CD4-positive, alpha-beta T cell treated with Interleukin-6 for 4 hours (primary cell): ENCODE measurements at regions not wholly inside any gene's neighbourhood (a gene's known extent, or its start where the extent isn't known, plus 50 kb on each side); places are given as distances from the start of the nearest gene placed in this dataset.
"Not testable (repeated sequence)": the region's sequence is repeated elsewhere in the genome, so short reads cannot be mapped to it uniquely, and the experiment has no call there.

Experiments used
- DNase-seq: peaks from one replicate; pipeline ENCODE4 v3.0.0-alpha.2; 2020; ENCODE audit warnings: mixed read lengths

DNA sequence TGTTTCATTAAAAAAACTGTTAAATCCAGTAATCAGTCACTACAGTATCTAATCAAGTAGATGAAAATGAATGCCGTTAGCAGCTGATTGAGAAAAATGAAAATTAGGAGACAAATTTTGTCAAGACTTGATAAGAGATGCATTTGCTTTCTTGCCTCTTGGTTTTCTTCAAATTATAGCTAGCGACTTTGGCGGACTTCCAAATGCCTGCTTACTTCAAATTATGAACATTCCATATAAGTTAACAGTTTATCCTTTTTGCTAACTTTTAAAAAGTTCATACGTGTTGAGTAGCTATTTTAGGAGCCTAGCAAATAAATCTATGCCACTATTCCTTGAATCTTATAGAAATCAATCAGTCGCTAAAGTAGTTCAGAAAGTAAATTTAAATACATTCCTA, 58.8 kb downstream of the PPP4R3C start:
- no peak for DNase-seq

DNA sequence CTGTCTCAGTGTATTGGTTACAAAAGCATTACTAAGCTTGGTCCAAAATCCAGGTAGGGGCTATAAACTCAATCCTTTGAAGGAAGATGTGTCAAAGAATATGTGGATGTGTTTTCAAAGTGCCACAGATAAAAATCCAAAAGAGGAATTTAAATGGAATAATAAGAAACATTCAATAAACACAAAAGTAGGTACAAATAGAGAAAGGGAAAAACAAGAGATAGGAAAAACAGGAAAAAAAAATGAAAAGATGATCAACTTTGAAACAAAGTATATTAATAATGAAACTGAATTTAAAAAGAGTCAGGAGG, 64.0 kb downstream of the PPP4R3C start:
- no peak for DNase-seq

DNA sequence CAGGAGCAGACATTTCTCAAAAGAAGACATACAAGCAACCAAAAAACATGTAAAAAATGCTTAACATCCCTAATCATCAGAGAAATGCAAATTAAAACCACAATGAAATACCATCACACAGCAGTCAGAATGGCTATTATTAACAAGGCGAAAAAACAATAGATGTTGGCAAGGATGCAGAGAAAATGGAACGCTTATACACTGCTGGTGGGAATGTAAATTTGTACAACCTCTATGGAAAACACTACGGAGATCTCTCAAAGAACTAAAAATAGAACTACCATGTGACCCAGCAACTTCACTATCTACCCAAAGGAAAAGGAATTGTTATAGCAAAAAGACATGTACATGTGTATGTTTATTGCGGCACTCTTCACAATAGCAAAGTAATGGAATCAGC, 71.5 kb downstream of the PPP4R3C start:
- DNase-seq = no peak

DNA sequence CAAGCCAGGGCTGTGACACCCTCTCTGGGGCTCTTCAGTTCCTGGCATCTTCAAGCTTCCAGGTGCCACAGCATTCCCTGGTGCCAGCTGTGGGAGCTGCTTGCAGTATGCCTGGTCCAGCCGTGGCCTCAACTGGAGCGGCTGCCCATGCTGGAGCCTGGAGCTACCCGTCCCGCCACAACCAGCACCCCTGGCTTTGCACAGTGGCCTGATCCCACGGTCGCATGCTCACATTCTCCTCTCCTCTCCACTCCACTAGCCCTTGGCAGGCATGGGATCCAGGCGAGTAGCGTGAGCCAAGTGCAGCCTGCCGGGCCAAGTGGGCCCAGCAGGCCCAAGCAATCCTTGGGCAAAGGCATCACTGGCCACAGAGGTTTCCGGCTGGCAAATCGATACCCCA, 81.7 kb downstream of the PPP4R3C start:
- no peak for DNase-seq

DNA sequence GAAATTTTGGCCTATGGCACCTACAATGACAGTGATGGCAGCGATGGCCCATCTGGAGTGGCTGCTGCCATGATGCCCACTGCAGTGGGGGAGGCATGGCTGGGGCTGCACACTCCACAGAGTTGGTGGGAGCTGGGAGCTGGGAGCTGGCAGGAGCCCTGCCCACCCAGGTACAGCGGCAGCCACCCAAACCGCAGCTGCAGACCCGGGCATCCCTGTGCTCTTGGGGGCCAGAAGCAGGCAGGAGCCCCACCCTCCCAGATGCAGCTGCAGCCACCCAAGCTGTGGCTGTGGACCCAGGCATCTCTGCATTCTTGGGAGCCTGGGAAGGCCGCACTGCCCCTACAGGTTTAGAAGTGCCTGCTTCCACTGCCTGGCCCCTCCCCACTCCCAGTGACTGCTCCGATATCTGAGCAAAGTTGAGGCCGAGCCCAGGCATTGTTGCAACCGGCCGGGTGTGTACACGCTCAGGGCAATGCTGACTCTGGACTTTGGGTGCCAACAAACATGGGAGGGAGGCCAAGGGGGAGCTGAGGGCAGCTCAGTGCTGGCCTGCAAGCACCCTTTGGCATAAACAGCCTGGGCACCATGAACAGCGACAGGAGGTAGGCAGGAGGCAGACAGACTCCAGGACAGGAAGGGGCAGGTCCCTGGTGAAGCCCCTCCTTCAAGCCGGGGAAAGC, 82.8 kb downstream of the PPP4R3C start:
- DNase-seq = no peak

DNA sequence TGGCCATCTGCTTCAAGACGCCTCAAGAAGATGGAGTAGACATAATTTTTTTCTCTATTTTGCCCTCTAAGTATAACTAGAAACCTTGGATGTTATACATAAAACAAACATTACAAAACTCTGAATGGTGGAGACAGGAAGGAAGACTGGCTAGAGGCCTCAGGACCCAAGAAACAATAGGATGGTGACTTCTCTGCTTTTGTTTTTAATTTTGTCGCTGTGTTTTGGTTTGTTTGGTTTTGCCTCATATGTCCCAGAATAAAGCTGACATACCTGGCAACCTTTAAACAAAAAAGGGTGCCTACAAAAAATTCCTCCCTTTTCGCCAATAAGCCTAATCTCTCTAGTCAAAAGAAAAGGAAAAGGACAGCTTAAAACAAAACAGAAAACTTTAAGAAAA, 109.1 kb downstream of the PPP4R3C start:
- DNase-seq = no peak

DNA sequence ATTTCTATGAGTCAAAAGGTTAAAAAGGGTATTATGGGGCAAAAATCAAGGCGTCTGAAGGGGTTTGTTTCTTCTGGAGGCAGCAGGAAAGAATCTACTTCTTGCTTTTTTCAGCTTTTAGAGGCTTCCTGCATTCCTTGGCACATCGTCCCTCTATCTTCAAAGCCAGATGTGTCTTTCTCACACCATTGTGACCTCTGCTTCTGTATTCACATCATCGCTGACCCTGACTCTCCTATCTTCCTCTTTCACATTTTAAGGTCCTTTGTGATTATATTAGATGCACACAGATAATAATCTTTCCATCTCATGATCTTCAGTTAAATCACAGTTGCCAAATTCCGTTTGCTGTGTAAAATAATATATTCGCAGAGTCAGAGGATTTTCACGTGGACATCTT, 112.7 kb downstream of the PPP4R3C start:
- no peak for DNase-seq

DNA sequence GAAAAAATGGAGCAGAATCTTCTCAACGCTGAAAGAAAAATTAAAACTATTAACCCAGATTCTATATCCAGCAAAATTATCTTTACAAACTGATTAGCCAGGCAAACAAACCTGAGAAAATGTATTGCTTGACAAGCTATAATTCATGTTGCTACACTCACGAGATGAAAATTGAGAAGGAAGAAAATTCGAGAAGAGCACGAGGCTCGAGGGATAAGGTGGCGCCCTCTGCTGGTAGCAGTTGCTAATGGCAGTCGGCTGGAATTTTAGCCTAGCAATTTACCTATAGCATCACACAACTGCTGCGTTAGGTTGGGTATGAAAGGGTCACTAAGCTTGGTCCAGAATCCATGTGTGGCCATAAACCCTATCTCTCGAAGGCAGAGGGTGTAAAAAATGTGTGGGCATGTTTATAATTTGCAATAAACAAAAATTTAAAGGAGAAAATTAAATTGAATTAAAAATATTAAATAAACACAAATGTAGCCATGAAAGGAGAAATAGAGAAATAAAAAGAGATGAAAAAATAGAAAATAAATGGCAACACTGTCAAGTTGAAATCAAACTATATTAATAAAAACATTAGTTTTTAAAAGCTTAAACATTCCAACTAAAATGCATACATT, 126.6 kb downstream of the PPP4R3C start:
- DNase-seq = peak; percentile 24

DNA sequence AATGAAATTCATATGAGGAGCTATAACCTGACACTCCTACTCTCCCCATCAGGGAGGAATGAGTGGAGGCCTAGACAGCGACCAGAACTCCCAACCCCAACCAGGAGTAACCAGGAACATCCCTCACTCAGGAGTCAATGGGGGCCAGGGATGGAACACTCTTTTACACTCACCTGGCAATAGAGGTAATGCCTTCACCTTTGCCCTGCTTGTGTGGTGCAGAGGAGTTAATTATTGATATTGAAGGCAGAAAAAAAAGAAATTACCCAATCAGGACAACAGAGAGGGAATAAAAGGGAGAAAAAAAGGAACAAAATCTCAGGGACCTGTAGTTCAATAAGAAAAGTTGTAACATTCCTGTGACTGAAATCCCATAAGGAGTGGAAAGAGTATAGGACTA, 141.5 kb downstream of the PPP4R3C start:
- no peak for DNase-seq

DNA sequence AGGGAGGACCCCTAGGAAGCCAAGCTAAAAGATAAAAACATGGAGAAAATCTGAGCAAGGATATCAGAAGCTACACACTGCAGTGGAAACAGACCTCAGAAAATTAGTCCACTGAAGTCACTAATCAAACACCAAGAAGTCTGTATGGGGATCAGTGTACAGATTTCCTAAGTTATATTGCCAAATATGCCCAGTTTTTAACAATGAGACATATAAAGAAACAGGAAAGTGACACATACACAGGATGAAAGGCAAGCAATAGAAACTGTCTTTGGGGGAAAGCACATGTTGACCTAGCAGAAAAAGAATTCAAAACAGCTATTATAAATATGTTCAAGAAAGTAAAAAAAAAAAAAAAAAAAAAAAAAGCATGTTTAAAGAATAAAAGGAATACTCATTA, 153.7 kb downstream of the PPP4R3C start:
- no peak for DNase-seq

DNA sequence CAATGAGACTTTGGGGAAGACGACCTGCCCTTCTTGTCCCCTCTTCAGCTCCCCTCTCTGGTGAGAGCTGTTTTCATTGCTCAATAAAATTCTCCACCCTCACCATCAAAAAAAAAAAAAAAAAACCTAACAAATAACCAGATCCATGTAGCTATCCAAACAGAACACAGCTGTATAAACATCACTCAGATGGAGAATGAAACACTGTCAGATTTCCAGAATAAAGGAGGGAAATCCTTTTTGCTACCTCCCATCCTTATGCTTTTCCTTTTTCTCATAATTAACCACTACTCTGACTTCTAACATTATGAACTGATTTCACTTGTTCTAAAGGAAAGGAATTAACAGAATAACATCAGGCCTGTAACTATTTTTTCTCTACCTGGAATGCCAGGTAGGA, 155.6 kb downstream of the PPP4R3C start:
- no peak for DNase-seq

DNA sequence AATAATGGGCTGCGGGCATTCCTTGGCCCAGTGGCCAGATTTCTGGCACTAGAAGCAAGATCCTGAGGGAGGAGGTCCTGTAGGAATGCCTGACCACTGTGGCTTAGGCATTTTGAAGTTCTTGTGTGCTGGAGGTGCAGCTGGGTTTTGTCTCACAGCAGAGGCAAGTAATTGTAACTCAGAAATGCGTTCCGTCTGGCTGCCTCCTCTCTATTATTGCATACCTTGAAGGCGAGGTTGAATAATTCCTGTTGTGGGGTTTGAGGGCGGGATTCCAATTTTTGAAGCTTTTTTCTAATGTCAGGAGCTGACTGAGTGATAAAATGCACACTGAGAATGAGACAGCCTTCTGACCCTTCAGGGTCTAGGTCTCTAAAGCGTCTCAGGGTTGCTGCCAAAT, 170.6 kb downstream of the PPP4R3C start:
- not testable (repeated sequence) for DNase-seq

DNA sequence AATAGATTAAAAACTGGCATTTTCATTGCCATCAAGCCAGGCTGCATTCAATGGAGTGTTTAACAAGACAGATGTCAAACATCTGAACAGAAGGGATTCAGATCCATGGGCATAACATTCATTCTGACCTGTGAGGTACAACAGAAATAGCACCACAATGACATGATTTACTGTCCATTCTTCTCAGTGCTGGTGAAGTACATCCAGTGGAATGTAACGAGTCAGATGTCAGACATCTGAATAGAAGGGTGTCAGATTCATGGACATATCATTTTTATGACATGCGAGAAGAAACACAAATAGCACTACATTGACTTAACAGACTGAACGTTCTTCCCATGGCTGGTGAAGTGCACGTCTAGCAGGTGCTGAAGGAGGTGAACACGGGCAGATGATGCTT, 186.4 kb downstream of the PPP4R3C start:
- no peak for DNase-seq

DNA sequence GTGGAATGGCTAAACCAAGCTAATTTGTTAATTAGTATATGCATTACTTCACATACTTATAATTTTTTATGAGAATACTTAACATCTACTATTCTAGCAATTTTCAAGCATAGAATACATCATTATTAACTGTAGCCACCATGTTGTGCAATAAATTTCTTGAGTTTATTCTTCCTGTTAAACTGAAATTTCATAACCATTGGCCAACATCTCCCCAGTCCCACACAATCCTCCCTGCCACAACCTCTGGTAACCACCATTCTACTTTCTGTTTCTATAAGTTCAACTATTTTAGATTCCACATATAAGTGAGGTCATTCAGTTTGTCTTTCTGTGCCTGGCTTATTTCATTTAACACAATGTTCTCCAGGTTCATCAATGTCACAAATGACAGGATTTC, 208.5 kb downstream of the PPP4R3C start:
- DNase-seq = no peak

DNA sequence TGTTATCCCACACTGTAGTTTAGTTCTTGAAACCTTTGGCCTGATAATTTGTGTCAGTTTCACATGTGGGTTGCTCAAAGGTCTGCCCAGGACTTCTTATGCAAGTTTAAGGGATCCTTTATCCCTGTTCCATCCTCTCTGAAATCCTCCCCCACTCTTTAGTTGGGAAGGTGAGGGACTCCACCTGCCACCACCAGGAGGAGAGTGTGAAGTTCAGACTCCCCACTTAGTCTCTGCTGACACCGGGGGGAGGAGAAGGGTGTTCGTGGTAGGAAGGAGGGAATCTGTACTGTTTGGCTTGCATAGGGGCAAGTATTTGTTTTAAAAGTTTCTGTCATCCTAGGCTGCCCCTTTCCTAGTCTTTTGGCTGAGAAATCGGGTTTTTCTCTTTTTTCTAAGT, 211.8 kb downstream of the PPP4R3C start:
- DNase-seq = no peak

DNA sequence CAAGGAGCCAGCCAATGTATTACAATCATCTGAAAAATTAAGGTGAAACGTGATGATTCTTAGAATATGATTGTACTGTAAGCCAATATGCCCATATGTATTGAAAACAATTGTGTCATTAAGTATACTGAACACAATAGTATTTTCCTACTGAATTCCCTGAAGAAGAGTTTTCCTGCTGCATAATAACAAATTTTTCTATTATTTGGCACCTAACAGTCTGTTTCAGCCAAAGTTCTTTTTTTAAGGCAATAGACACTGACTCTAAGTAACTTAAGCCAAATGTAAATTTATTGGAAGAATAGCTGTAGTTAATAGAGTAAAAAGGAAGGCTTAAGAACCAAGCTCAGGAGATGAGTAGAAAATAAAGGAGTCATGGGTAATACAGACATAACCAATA, 220.6 kb downstream of the PPP4R3C start:
- DNase-seq = no peak

DNA sequence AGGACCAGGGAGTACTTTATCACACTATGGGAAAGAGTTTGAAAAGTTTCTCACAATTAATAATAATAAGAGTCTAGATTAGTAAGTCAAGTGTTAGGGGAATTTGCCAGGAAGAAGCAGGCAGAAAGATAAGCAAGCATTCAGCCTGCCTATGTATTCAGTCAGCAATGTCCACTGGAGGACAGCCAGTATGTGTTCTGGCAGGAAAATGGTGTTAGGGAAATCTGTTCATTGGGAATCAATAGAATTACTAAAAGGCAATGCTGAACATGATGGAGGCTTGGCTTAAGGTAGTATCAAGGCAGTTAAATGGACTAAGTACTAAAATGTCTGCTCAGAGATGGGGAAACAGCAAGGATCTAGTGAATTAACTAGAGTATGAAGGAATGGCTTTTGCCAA, 221.2 kb downstream of the PPP4R3C start:
- no peak for DNase-seq

DNA sequence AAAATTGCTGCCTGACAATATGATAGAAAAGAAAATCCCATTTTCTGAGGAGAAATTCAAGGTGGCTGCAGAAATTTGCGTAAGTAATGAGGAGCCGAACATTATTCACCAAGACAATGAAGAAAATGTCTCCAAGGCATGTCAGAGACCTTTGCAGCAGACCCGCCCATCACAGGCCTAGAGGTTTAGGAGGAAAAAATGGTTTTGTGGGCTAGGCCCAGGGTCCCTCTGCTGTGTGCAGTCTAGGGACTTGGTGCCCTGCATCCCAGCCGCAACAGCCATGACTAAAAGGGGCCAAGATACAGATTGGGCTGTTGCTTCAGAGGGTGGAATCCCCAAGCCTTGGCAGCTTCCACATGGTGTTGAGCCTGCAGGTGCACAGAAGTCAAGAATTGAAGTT, 223.1 kb downstream of the PPP4R3C start:
- DNase-seq = not testable (repeated sequence)

DNA sequence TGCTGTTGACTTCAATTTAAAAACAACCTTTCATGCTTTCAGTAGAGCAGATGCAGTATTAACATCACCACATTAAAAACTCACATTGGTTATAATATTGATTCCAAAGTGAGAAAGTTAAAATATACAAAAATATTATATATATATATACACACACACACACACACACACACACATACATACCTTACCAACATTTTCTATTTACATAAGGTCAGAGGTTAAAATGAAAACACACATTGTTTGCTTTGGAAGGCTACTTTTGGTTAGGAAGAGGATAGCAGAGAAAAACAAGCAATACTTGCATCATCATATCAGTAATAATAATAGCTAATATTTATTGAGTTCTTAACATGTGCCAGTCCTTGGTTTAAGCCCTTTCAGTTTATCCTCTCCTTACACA, 226.5 kb downstream of the PPP4R3C start:
- no peak for DNase-seq

DNA sequence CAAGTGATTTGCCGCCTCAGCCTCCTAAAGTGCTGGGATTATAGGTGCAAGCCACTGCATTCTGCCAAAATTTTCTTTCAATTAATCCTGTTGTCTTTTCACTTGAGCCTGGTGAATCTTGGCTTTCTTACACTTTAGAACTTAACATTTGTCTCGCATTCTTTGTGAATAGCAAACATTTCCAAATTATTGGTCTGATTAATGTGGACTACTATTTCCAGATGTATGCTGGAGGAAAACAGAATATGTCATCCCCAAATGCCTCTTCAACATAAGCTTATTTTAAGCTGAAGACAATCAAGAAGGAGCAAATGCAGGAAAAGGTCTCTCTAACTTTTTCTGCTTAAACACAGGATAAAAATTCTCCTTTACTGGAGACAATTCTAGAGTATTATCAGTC, 233.4 kb downstream of the PPP4R3C start:
- no peak for DNase-seq

DNA sequence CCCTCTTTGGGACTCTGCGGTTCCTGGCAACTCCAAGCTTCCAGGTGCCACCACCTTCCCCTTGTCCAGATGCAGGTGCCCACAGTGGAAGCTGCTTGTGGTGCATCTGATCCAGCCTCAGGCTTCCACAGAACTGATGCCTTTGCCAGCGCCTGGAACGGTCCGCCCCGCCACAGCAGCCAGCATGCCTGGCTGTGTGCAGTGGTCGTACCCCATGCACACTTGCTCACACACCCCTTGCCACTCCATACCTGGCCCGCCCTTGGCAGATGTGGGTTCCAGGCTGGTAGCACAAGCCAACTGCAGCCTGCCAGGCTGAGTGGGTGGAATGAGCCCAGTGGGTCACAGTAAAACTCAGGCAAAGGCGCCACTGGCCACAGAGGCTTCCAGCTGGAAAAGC, 240.5 kb downstream of the PPP4R3C start:
- no peak for DNase-seq

DNA sequence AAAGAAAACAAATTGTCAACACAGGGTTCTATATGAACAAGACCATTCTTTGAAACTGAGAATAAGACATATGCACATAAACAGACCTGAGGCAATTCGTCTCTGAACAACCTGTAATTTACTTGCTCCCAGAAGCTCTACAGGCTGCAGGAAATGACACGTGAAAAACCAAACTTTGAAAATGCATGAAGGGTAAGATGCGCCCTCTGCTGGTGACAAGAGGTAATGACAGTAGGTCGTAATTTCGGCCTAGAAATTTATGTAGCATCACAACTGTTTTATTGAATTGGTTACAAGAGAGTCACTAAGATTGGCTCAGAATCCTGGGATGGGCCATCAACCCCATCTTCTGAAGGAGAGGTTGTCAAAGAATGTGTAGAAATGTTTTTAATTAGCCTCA, 276.5 kb downstream of the PPP4R3C start:
- DNase-seq = peak; percentile 27

DNA sequence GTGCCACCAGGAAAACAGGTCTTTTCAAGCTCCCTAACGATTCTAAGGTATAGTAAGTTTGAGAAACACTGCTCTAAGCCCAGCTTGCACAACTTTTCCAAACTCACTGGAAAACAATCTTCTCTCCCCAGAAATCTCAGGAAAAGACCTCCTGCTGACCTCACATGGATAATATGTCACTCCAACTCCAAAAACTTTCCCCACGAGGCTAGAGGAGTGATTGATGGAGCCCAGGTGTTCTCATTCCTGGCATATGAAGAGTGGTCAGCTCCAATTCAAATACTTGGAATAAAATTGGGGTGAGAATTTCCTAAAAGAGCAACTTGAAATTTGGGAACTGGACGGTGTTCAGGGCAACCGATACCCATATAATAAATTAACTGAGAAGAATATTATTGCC, 299.9 kb downstream of the PPP4R3C start:
- DNase-seq = no peak

DNA sequence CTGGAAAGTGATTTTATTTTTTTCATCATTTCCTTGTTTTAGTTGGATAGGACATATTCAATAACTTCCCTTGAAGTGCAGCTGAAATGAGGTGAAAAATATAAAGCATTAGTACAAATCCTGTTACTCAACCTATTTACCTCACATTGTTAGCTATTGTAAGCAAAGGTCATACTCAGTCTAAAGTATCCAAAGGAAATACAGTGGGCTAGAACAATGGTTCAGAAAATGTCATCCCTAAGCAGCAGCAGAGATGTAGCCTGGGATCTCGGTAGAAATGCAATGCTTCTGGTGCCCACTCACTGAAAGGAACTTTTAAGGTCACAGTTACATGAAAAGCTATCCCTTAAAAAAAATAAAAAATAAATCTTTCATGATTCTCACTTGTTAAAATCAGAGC, 300.6 kb downstream of the PPP4R3C start:
- DNase-seq = no peak

DNA sequence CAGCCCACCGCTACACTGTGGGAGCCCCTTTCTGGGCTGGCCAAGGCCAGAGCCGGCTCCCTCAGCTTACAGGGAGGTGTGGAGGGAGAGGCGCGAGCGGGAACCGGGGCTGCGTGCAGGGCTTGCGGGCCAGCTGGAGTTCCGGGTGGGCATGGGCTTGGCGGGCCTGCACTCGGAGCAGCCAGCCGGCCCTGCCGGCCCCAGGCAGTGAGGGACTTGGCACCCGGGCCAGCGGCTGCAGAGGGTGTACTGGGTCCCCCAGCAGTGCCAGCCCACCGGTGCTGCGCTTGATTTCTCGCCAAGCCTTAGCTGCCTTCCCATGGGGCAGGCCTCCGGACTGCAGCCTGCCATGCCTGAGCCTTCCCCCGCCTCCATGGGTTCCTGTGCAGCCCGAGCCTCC, 306.2 kb downstream of the PPP4R3C start:
- not testable (repeated sequence) for DNase-seq
